Mucosa of rectum (tissue), 2 donors: ENCODE measurements at regions not wholly inside any gene's neighbourhood (a gene's known extent, or its start where the extent isn't known, plus 50 kb on each side); places are given as distances from the start of the nearest gene placed in this dataset.

Source experiments
- H3K27ac ChIP-seq, 2 donors: one replicate each; pipeline ENCODE4 v1.7.0; 2013; ENCODE audit warnings: inconsistent platforms in 2 of 2, low read depth in 2 of 2, low read length in 2 of 2
- H3K27me3 ChIP-seq, 2 donors: one replicate each; pipeline ENCODE4 v1.7.0; 2013; ENCODE audit warnings: low read length in 2 of 2; ENCODE audit not compliant: control insufficient read depth in 2 of 2, insufficient read depth in 2 of 2
- H3K36me3 ChIP-seq, 2 donors: one replicate each; pipeline ENCODE4 v1.7.0; 2013; ENCODE audit warnings: low read length in 2 of 2; ENCODE audit not compliant: control insufficient read depth in 2 of 2, insufficient read depth in 2 of 2
- H3K4me1 ChIP-seq, 2 donors: one replicate each; pipeline ENCODE4 v1.7.0; 2013; ENCODE audit warnings: low read length in 2 of 2, mild to moderate bottlenecking in 1 of 2; ENCODE audit not compliant: control insufficient read depth in 2 of 2, insufficient read depth in 2 of 2
- H3K4me3 ChIP-seq, 2 donors: one replicate each; pipeline ENCODE4 v1.7.0; 2013; ENCODE audit warnings: low read length in 2 of 2
- H3K9ac ChIP-seq, 2 donors: one replicate each; pipeline ENCODE4 v1.7.0; 2013; ENCODE audit warnings: low read length in 2 of 2, low read depth in 1 of 2, mild to moderate bottlenecking in 1 of 2
- H3K9me3 ChIP-seq, 2 donors: one replicate each; pipeline ENCODE4 v1.7.0; 2013; ENCODE audit warnings: low read length in 2 of 2; ENCODE audit not compliant: control insufficient read depth in 2 of 2
- donor health status: healthy.
- donor health status: Normal muscosa, but diverticular disease.

GRCh38 chr10:91126471-91126870, 94.0 kb upstream of the PCGF5 start:
- H3K36me3 ChIP-seq, result no peaks in the 10 kb centered on the region

GRCh38 chr10:91127341-91128082, 93.0 kb upstream of the PCGF5 start:
- no peaks in the 10 kb centered on the region for H3K27me3 ChIP-seq
- no peak overlapping the region for H3K9ac ChIP-seq
- H3K36me3 ChIP-seq, result no peaks in the 10 kb centered on the region
- H3K4me1 ChIP-seq, result no peaks in the 10 kb centered on the region
- no peaks in the 10 kb centered on the region for H3K9me3 ChIP-seq
- no peak overlapping the region for H3K27ac ChIP-seq
- no peak overlapping the region for H3K4me3 ChIP-seq

More at GRCh38 chr10:91126471-91126870, 94.0 kb upstream of the PCGF5 start:
- H3K9ac ChIP-seq, result no peak overlapping the region
- no peak overlapping the region for H3K27ac ChIP-seq
- no peak overlapping the region for H3K4me3 ChIP-seq
- no peaks in the 10 kb centered on the region for H3K9me3 ChIP-seq
- no peaks in the 10 kb centered on the region for H3K4me1 ChIP-seq
- no peaks in the 10 kb centered on the region for H3K27me3 ChIP-seq

- H3K4me3 ChIP-seq, result no peak overlapping the region
- no peaks in the 10 kb centered on the region for H3K36me3 ChIP-seq
- no peaks in the 10 kb centered on the region for H3K4me1 ChIP-seq
- H3K9me3 ChIP-seq, result no peaks in the 10 kb centered on the region
- H3K9ac ChIP-seq, result no peak overlapping the region
- H3K27ac ChIP-seq, result no peak overlapping the region
- H3K27me3 ChIP-seq, result no peaks in the 10 kb centered on the region
Observed at GRCh38 chr10:91135113-91135512, 85.3 kb upstream of the PCGF5 start.

- Histone ChIP-seq H3K4me3 (no peak overlapping the region), H3K9ac (no peak overlapping the region), H3K27ac (no peak overlapping the region), H3K27me3 (no peaks in the 10 kb centered on the region), H3K36me3 (no peaks in the 10 kb centered on the region), H3K9me3 (no peaks in the 10 kb centered on the region), H3K4me1 (no peaks in the 10 kb centered on the region)
Observed at GRCh38 chr10:91137011-91137643, 83.3 kb upstream of the PCGF5 start.

- Histone ChIP-seq H3K36me3 (no peaks in the 10 kb centered on the region), H3K9me3 (no peaks in the 10 kb centered on the region), H3K27me3 (no peaks in the 10 kb centered on the region)
Observed at GRCh38 chr10:91137822-91138221, 82.6 kb upstream of the PCGF5 start.

GRCh38 chr10:91140995-91141549, 79.4 kb upstream of the PCGF5 start:
- Histone ChIP-seq H3K4me1 (no peaks in the 10 kb centered on the region), H3K9me3 (no peaks in the 10 kb centered on the region), H3K9ac (no peak overlapping the region), H3K4me3 (no peak overlapping the region), H3K27ac (no peak overlapping the region), H3K27me3 (no peaks in the 10 kb centered on the region), H3K36me3 (no peaks in the 10 kb centered on the region)

More at GRCh38 chr10:91137822-91138221, 82.6 kb upstream of the PCGF5 start:
- Histone ChIP-seq H3K9ac (no peak overlapping the region), H3K4me1 (no peaks in the 10 kb centered on the region), H3K27ac (no peak overlapping the region), H3K4me3 (no peak overlapping the region)

- Histone ChIP-seq H3K27me3 (no peaks in the 10 kb centered on the region), H3K4me1 (no peaks in the 10 kb centered on the region), H3K4me3 (no peak overlapping the region), H3K9me3 (no peaks in the 10 kb centered on the region), H3K36me3 (no peaks in the 10 kb centered on the region), H3K9ac (no peak overlapping the region), H3K27ac (no peak overlapping the region)
Observed at GRCh38 chr10:91144961-91145360, 75.5 kb upstream of the PCGF5 start.

GRCh38 chr10:91146146-91146545, 74.3 kb upstream of the PCGF5 start:
- H3K27ac ChIP-seq, result no peak overlapping the region
- H3K9ac ChIP-seq, result no peak overlapping the region
- no peaks in the 10 kb centered on the region for H3K36me3 ChIP-seq
- H3K4me1 ChIP-seq, result no peaks in the 10 kb centered on the region
- H3K4me3 ChIP-seq, result no peak overlapping the region
- H3K27me3 ChIP-seq, result no peaks in the 10 kb centered on the region
- no peaks in the 10 kb centered on the region for H3K9me3 ChIP-seq

- Histone ChIP-seq H3K36me3 (no peaks in the 10 kb centered on the region), H3K9me3 (no peaks in the 10 kb centered on the region), H3K27me3 (no peaks in the 10 kb centered on the region), H3K4me3 (no peak overlapping the region), H3K27ac (no peak overlapping the region), H3K4me1 (no peaks in the 10 kb centered on the region), H3K9ac (no peak overlapping the region)
Observed at GRCh38 chr10:91149550-91149949, 70.9 kb upstream of the PCGF5 start.

GRCh38 chr10:91150631-91151030, 69.8 kb upstream of the PCGF5 start:
- Histone ChIP-seq H3K4me3 (no peak overlapping the region), H3K27ac (no peak overlapping the region), H3K36me3 (no peaks in the 10 kb centered on the region), H3K9ac (no peak overlapping the region), H3K27me3 (no peaks in the 10 kb centered on the region), H3K9me3 (no peaks in the 10 kb centered on the region), H3K4me1 (no peaks in the 10 kb centered on the region)
